ENCODE measurements at regions not wholly inside any gene's neighbourhood (a gene's known extent, or its start where the extent isn't known, plus 50 kb on each side); places are given as distances from the start of the nearest gene placed in this dataset.

DNA sequence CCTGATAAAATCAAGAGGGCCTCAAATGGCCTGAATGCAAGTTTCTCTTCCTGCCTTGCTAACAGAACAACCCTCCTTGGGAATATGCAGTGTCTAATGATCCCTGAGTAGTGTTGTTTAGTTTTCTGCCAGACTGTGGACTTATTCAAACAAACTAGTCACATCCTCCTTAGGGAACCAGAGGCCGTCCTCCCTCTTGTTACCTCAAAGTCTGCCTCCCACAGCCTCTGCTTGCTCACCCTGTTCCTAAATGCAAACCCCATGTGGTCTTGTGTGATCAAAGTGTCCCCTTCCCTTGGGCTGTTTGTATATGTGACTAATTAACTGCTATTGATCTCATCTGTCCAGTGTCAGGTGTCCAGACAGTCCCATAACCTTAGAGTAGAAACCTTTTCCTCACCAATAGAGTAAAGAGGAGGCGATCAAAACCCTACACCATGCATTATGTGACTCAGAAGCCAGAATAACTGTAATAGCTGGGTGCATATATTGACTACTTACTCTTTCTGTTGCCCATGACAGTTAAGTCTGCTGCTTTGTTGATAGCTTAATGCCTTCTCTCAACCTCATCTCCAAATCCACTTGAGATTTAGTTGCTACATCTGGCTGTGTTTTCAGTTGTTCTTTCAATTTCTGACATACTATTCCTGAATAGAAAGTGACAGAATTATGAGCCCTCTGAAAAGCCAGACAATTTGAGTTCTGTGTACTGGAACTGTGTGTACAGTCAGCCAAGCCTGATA lies 473.0 kb upstream of the NWD2 start:
- TF ChIP-seq, protein P1, sequence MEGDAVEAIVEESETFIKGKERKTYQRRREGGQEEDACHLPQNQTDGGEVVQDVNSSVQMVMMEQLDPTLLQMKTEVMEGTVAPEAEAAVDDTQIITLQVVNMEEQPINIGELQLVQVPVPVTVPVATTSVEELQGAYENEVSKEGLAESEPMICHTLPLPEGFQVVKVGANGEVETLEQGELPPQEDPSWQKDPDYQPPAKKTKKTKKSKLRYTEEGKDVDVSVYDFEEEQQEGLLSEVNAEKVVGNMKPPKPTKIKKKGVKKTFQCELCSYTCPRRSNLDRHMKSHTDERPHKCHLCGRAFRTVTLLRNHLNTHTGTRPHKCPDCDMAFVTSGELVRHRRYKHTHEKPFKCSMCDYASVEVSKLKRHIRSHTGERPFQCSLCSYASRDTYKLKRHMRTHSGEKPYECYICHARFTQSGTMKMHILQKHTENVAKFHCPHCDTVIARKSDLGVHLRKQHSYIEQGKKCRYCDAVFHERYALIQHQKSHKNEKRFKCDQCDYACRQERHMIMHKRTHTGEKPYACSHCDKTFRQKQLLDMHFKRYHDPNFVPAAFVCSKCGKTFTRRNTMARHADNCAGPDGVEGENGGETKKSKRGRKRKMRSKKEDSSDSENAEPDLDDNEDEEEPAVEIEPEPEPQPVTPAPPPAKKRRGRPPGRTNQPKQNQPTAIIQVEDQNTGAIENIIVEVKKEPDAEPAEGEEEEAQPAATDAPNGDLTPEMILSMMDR (IDR thresholded peaks at IDR 0.05; ENCODE audit: borderline replicate concordance, extremely low read depth, low read length, poor library complexity, severe bottlenecking) = no peak
- no peak for TF ChIP-seq EZH2 (IDR thresholded peaks at IDR 0.05; ENCODE audit: borderline replicate concordance, low read depth, low read length, severe bottlenecking)
